OCI-LY1 (cell line): ENCODE measurements at regions not wholly inside any gene's neighbourhood (a gene's known extent, or its start where the extent isn't known, plus 50 kb on each side); places are given as distances from the start of the nearest gene placed in this dataset.

Experiments
- H2AFZ ChIP-seq: fragments of 200-600 bp; sonication (generic), shearing (Covaris generic); 2 replicates; pipeline ENCODE4 v1.6.0; 2014; ENCODE audit warnings: antibody characterized with exemption, mild to moderate bottlenecking, low read length
- H3F3A ChIP-seq: fragments of 200-600 bp; sonication (generic), shearing (Covaris generic); 2 replicates; pipeline ENCODE4 v1.6.0; 2014; ENCODE audit warnings: mild to moderate bottlenecking, antibody characterized with exemption, low read length, moderate library complexity; ENCODE audit not compliant: insufficient read depth
- H3K27ac ChIP-seq: fragments of 200-600 bp; sonication (generic); 2 replicates; pipeline ENCODE4 v1.5.1; 2014; ENCODE audit warnings: low read length, mixed run types, mild to moderate bottlenecking, low read depth; ENCODE audit not compliant: poor library complexity, severe bottlenecking
- H3K27me3 ChIP-seq: fragments of 200-600 bp; sonication (generic); 2 replicates; pipeline ENCODE4 v1.6.0; 2014; ENCODE audit warnings: antibody characterized with exemption, mild to moderate bottlenecking, low read length, moderate library complexity; ENCODE audit not compliant: insufficient read depth
- H3K36me3 ChIP-seq: fragments of 200-600 bp; sonication (generic); 2 replicates; pipeline ENCODE4 v1.6.1; 2014; ENCODE audit warnings: mild to moderate bottlenecking, antibody characterized with exemption, low read length, moderate library complexity, mixed read lengths; ENCODE audit not compliant: insufficient read depth
- H3K4me1 ChIP-seq: fragments of 200-600 bp; sonication (generic); 2 replicates; pipeline ENCODE4 v1.5.1; 2014; ENCODE audit warnings: mild to moderate bottlenecking, low read length, moderate library complexity; ENCODE audit not compliant: insufficient read depth, severe bottlenecking
- H3K4me2 ChIP-seq: fragments of 200-600 bp; sonication (generic), shearing (Covaris generic); 2 replicates; pipeline ENCODE4 v1.6.1; 2014; ENCODE audit warnings: low read length
- H3K4me3 ChIP-seq: fragments of 200-600 bp; sonication (generic); 2 replicates; pipeline ENCODE4 v1.5.1; 2014; ENCODE audit warnings: low read length, low read depth, mild to moderate bottlenecking, mixed read lengths; ENCODE audit not compliant: poor library complexity, severe bottlenecking
- H3K79me2 ChIP-seq: fragments of 200-600 bp; shearing (Covaris generic); 2 replicates; pipeline ENCODE4 v1.6.1; 2016; ENCODE audit warnings: mixed run types, low read length, mixed read lengths; ENCODE audit not compliant: insufficient read depth
- H3K9ac ChIP-seq: fragments of 200-600 bp; sonication (generic), shearing (Covaris generic); 2 replicates; pipeline ENCODE4 v1.6.1; 2014; ENCODE audit warnings: mild to moderate bottlenecking, low read length, mixed read lengths
- H3K9me2 ChIP-seq: fragments of 200-600 bp; sonication (generic), shearing (Covaris generic); 2 replicates; pipeline ENCODE4 v1.6.1; 2014; ENCODE audit warnings: low read depth, mild to moderate bottlenecking, low read length, mixed read lengths
- H3K9me3 ChIP-seq: fragments of 200-600 bp; shearing (Covaris generic); 2 replicates; pipeline ENCODE4 v1.6.1; 2014; ENCODE audit warnings: low read length, mixed read lengths
- H4K20me1 ChIP-seq: fragments of 200-600 bp; sonication (generic), shearing (Covaris generic); 2 replicates; pipeline ENCODE4 v1.6.0; 2016; ENCODE audit warnings: mild to moderate bottlenecking, low read length; ENCODE audit not compliant: insufficient read depth
- EZH2 ChIP-seq: fragments of 200-600 bp; sonication (generic), shearing (Covaris generic); IDR thresholded peaks from 2 replicates; pipeline ENCODE4 v1.8.0; 2017; ENCODE audit warnings: borderline replicate concordance, mixed run types, mild to moderate bottlenecking, antibody characterized with exemption, low read length, moderate library complexity, mixed read lengths
- TF ChIP-seq, protein P1 (sequence below): fragments of 200-600 bp; sonication (generic), shearing (Covaris generic); IDR thresholded peaks from 2 replicates; pipeline ENCODE4 v1.5.1; 2017; ENCODE audit warnings: mild to moderate bottlenecking, antibody characterized with exemption, low read length, moderate library complexity, mixed read lengths

DNA sequence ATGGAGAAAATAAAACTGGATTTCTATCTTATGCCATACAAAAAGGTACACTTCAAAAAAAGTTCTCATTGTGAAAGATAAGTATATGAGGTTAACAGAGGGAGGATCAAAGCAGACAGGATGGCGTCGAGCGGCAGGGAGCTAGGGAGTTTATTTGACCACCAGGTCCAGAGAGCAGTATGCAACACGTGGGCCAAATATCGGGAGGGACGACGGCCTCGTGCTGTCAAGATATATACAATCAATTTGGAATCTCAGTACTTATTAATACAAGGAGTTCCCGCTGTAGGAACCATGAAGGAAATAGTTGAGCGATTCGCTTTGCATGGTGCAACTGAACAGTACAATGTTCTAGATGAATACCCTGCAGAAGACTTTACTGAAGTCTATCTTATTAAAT, 1069.4 kb upstream of the INTU start:
- no peaks in the 10 kb centered on the region for H3K4me1 ChIP-seq
- H2AFZ ChIP-seq: no peak overlapping the region
- TF ChIP-seq, protein P1, sequence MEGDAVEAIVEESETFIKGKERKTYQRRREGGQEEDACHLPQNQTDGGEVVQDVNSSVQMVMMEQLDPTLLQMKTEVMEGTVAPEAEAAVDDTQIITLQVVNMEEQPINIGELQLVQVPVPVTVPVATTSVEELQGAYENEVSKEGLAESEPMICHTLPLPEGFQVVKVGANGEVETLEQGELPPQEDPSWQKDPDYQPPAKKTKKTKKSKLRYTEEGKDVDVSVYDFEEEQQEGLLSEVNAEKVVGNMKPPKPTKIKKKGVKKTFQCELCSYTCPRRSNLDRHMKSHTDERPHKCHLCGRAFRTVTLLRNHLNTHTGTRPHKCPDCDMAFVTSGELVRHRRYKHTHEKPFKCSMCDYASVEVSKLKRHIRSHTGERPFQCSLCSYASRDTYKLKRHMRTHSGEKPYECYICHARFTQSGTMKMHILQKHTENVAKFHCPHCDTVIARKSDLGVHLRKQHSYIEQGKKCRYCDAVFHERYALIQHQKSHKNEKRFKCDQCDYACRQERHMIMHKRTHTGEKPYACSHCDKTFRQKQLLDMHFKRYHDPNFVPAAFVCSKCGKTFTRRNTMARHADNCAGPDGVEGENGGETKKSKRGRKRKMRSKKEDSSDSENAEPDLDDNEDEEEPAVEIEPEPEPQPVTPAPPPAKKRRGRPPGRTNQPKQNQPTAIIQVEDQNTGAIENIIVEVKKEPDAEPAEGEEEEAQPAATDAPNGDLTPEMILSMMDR: no peak
- TF ChIP-seq EZH2: no peak
- H3K4me2 ChIP-seq: no peak overlapping the region
- no peaks in the 10 kb centered on the region for H3K79me2 ChIP-seq
- no peak overlapping the region for H3K27ac ChIP-seq
- H3K27me3 ChIP-seq: no peaks in the 10 kb centered on the region
- H3K9me2 ChIP-seq: no peaks in the 10 kb centered on the region
- H3K9me3 ChIP-seq: no peaks in the 10 kb centered on the region
- H4K20me1 ChIP-seq: no peaks in the 10 kb centered on the region
- no peak overlapping the region for H3K4me3 ChIP-seq
- no peaks in the 10 kb centered on the region for H3K36me3 ChIP-seq
- no peaks in the 10 kb centered on the region for H3F3A ChIP-seq
- no peak overlapping the region for H3K9ac ChIP-seq

DNA sequence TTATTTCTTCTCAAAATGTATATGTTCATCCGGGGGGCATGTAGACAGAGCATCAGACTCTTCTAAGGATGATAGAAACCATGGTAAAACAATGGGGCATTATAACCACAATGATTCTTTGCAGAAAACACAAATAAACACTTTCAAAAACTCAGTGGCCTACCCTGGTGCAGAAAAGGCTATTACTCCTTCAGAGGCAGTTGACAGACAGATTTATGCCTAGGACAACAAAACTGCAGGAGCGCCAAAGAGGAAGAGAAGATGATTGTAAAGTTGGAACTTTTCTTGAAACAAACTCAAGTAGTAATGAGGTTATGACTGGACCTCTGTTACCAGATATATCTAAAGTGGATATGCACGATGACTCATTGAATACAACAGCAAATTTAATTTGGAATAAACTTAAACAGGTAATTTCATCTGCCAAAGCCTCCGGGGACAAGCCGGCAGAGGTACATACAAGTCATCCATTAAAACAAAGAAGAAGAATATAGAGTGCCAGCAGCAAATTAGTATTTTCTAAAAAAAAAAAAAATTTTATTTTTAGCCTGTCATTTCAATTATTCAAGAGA, 1068.4 kb upstream of the INTU start:
- Histone ChIP-seq H3K4me1 (no peaks in the 10 kb centered on the region), H3K27ac (no peak overlapping the region), H3K4me2 (no peak overlapping the region), H3K9ac (no peak overlapping the region), H3K4me3 (no peak overlapping the region), H2AFZ (no peak overlapping the region), H3K27me3 (no peaks in the 10 kb centered on the region), H3K36me3 (no peaks in the 10 kb centered on the region), H3K9me3 (no peaks in the 10 kb centered on the region), H3F3A (no peaks in the 10 kb centered on the region), H4K20me1 (no peaks in the 10 kb centered on the region), H3K79me2 (no peaks in the 10 kb centered on the region), H3K9me2 (no peaks in the 10 kb centered on the region)
- TF ChIP-seq, protein P1: no peak
- TF ChIP-seq EZH2: no peak

DNA sequence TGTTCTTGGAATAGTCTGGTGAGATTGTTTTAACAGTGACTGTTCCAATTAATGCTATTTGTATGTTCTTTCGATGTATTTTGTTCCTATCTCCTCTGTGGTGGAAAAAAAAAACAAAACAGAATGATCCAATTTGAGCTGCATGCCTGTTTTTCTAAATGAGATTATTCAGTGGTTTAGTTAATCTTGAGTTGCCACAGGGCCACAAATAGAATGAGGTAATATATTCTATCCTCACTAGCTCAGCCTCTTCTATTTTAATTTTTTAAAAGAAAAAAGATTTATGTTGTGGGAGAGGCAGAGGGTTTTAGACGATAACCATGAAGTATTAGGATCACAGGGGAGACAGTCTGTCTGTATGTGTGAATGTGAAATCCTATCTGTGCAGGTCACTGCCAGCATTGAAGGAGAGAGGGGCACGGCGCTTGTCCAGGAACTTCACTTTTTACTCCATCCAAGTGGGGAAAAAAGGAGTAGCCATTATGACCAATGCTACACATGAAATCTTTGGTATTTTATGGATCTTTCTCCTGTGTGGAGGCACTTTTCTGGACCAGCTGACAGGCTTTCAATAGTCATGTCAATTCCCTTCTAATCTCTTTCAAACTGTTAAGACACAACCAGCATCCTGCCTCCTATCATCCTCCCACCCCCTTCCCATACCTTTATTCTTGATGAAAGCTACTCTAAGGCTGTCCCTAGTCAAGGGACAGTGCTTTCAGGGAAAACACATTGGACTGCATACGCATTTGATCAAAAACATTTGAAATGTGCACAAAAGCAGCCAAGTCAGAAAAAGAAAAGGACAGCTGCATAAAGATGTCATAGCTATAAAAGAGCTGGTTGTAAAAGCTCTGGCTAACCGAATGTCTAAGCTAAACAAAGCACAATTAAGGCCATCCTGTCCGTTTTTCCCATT, 1063.8 kb upstream of the INTU start:
- H3K79me2 ChIP-seq: no peaks in the 10 kb centered on the region
- no peak overlapping the region for H2AFZ ChIP-seq

More for the DNA sequence above, 1063.8 kb upstream of the INTU start:
- H3K9me2 ChIP-seq: no peaks in the 10 kb centered on the region
- TF ChIP-seq, protein P1: no peak
- TF ChIP-seq EZH2: no peak
- no peaks in the 10 kb centered on the region for H3K9me3 ChIP-seq
- H3F3A ChIP-seq: no peaks in the 10 kb centered on the region
- no peaks in the 10 kb centered on the region for H3K36me3 ChIP-seq
- no peak overlapping the region for H3K4me3 ChIP-seq
- no peaks in the 10 kb centered on the region for H4K20me1 ChIP-seq
- H3K4me1 ChIP-seq: no peaks in the 10 kb centered on the region
- no peaks in the 10 kb centered on the region for H3K27me3 ChIP-seq
- H3K27ac ChIP-seq: no peak overlapping the region
- no peak overlapping the region for H3K4me2 ChIP-seq
- H3K9ac ChIP-seq: no peak overlapping the region
